ENCODE measurements at regions not wholly inside any gene's neighbourhood (a gene's known extent, or its start where the extent isn't known, plus 50 kb on each side); places are given as distances from the start of the nearest gene placed in this dataset.
A peak's percentile ranks its signal among the peaks of the same experiment; 100 is the strongest.

DNA sequence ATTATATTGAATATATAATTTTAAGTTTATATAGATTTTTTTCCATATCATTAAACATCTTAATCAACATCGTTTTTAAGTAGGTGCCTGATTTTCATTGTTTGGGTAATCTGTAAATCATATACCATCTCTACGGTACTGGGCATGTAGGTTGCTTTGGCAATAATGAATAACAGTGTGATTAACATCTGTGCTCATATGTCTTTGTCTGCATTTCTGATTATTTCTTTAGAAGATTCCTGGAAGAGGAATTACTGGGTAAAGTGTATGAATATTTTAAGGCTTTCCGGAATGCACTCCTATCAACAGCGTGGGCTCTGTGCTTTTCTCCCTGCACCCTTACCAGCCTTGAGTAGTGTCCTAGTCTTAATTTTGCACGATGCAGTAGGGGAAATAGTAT is 119.8 kb upstream of the LIPC start:
- H3K4me1 ChIP-seq (ENCODE audit: insufficient read depth, low read length, poor library complexity, severe bottlenecking), result peaks cover 30% of the 10 kb centered on the region
- TF ChIP-seq EZH2 (IDR thresholded peaks at IDR 0.05; ENCODE audit: borderline replicate concordance, low read depth, low read length, poor library complexity, severe bottlenecking), result no peak
- TF ChIP-seq, protein P1, sequence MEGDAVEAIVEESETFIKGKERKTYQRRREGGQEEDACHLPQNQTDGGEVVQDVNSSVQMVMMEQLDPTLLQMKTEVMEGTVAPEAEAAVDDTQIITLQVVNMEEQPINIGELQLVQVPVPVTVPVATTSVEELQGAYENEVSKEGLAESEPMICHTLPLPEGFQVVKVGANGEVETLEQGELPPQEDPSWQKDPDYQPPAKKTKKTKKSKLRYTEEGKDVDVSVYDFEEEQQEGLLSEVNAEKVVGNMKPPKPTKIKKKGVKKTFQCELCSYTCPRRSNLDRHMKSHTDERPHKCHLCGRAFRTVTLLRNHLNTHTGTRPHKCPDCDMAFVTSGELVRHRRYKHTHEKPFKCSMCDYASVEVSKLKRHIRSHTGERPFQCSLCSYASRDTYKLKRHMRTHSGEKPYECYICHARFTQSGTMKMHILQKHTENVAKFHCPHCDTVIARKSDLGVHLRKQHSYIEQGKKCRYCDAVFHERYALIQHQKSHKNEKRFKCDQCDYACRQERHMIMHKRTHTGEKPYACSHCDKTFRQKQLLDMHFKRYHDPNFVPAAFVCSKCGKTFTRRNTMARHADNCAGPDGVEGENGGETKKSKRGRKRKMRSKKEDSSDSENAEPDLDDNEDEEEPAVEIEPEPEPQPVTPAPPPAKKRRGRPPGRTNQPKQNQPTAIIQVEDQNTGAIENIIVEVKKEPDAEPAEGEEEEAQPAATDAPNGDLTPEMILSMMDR (conservative IDR thresholded peaks at IDR 0.05; ENCODE audit: low read depth, low read length), result no peak
- H3K4me3 ChIP-seq (ENCODE audit: low read depth, low read length, poor library complexity, severe bottlenecking), result no peak overlapping the region
- no peaks in the 10 kb centered on the region for H3K9me3 ChIP-seq (ENCODE audit: low read depth, low read length, poor library complexity, severe bottlenecking)
- no TSS peak for BruUV-seq (replicated peaks)
- intact Hi-C loops (cut with micrococcal nuclease; ENCODE audit: unreplicated experiment), result no loop called here
- H3K27ac ChIP-seq (ENCODE audit: low read depth, low read length, poor library complexity, severe bottlenecking), result no peak overlapping the region
- peak; percentile 11 for DNase-seq (ENCODE audit: low spot score)
- H3K27me3 ChIP-seq (replicated peaks; ENCODE audit: insufficient read depth, low read depth, low read length, poor library complexity), result no peaks in the 10 kb centered on the region
- ChIA-PET CTCF (no interaction called here), POLR2A (ENCODE audit: low non-redundant PET) (no interaction called here)
- H3K36me3 ChIP-seq (ENCODE audit: insufficient read depth, low read length, poor library complexity, severe bottlenecking), result no peaks in the 10 kb centered on the region

DNA sequence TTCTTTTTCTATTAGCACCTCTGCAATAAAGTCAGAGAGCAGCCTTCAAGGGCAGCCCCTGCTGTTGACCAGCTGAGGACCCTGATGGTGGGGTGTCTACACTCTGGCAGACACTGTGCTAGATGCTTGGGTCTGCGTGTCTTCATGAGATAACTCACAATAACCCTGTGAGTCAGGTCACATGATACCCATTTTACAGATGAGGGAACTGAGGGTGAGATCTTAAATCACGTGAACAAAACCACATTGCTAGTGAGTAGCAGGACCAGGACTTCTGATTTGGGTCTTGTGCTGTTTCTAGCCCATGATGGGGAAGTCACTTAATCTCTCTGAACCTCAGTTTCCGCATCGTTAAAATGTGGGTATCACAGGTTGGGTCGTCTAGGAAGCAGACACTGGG is 118.5 kb upstream of the LIPC start:
- no peak overlapping the region for H3K4me3 ChIP-seq (ENCODE audit: low read depth, low read length, poor library complexity, severe bottlenecking)
- H3K9me3 ChIP-seq (ENCODE audit: low read depth, low read length, poor library complexity, severe bottlenecking), result no peaks in the 10 kb centered on the region
- TF ChIP-seq, protein P1 (conservative IDR thresholded peaks at IDR 0.05; ENCODE audit: low read depth, low read length), result no peak
- no peak for TF ChIP-seq EZH2 (IDR thresholded peaks at IDR 0.05; ENCODE audit: borderline replicate concordance, low read depth, low read length, poor library complexity, severe bottlenecking)
- peaks cover 17% of the 10 kb centered on the region for H3K4me1 ChIP-seq (ENCODE audit: insufficient read depth, low read length, poor library complexity, severe bottlenecking)
- BruUV-seq (replicated peaks), result no TSS peak
- intact Hi-C loops (cut with micrococcal nuclease; ENCODE audit: unreplicated experiment), result no loop called here
- ChIA-PET POLR2A (ENCODE audit: low non-redundant PET) (no interaction called here), CTCF (no interaction called here)
- H3K27ac ChIP-seq (ENCODE audit: low read depth, low read length, poor library complexity, severe bottlenecking), result no peak overlapping the region
- H3K27me3 ChIP-seq (replicated peaks; ENCODE audit: insufficient read depth, low read depth, low read length, poor library complexity), result no peaks in the 10 kb centered on the region
- no peaks in the 10 kb centered on the region for H3K36me3 ChIP-seq (ENCODE audit: insufficient read depth, low read length, poor library complexity, severe bottlenecking)
- no peak for DNase-seq (ENCODE audit: low spot score)

DNA sequence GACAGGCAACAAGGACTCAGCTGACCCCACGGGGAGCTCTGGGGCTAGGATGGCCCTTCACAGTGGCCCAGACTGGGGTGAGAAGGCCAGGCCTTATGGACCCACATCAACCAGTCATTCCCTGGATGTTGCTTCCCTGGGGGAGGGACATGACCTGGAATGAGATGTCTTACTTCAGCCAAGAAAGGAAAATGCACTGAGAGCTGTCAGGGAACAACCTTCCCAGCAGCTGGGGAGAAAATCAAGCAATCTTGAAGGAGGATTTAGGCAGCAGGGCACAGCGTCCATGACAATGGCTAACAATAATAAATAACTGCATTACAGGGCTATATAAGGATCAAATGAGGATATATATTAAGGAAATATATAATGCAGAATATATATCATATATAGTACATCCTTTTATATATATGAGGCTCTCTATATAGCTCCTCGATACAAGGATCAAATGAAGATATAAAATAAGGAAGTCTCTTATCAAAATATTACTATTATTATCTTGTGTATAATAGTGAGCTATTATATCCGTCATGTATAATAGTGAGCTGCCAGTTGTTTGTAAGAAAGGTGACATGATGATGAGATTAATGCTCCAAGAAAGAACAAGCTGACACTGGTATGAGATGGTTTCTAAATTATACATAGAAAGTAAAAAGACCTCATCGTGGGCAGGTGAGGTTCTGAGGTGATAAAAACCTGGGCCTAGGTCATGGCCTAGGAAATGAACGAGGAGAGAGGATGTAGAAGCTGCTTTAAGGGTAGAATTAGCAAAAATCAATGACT is 117.8 kb upstream of the LIPC start:
- intact Hi-C loops (cut with micrococcal nuclease; ENCODE audit: unreplicated experiment), result no loop called here
- BruUV-seq (replicated peaks), result no TSS peak
- H3K4me1 ChIP-seq (ENCODE audit: insufficient read depth, low read length, poor library complexity, severe bottlenecking), result peaks cover 16% of the 10 kb centered on the region

More for the DNA sequence above, 117.8 kb upstream of the LIPC start:
- DNase-seq (ENCODE audit: low spot score), result no peak
- TF ChIP-seq, protein P1 (conservative IDR thresholded peaks at IDR 0.05; ENCODE audit: low read depth, low read length), result no peak
- TF ChIP-seq EZH2 (IDR thresholded peaks at IDR 0.05; ENCODE audit: borderline replicate concordance, low read depth, low read length, poor library complexity, severe bottlenecking), result no peak
- Histone ChIP-seq H3K27me3 (replicated peaks; ENCODE audit: insufficient read depth, low read depth, low read length, poor library complexity) (no peaks in the 10 kb centered on the region), H3K27ac (ENCODE audit: low read depth, low read length, poor library complexity, severe bottlenecking) (no peak overlapping the region), H3K4me3 (ENCODE audit: low read depth, low read length, poor library complexity, severe bottlenecking) (no peak overlapping the region), H3K36me3 (ENCODE audit: insufficient read depth, low read length, poor library complexity, severe bottlenecking) (no peaks in the 10 kb centered on the region), H3K9me3 (ENCODE audit: low read depth, low read length, poor library complexity, severe bottlenecking) (no peaks in the 10 kb centered on the region)
- ChIA-PET CTCF (interaction anchor here (0.6 kb wide), 1 partner anchor 14 kb away, joined by 3 read pairs; no protein-coding TSS in a partner anchor), POLR2A (ENCODE audit: low non-redundant PET) (no interaction called here)
